K562 (cell line): ENCODE measurements at regions not wholly inside any gene's neighbourhood (a gene's known extent, or its start where the extent isn't known, plus 50 kb on each side); places are given as distances from the start of the nearest gene placed in this dataset.

Experiments used
- GABPB2 ChIP-seq: fragments of 250-450 bp; sonication (Bioruptor Pico); conservative IDR thresholded peaks from 2 replicates; pipeline ENCODE4 v1.5.1; 2021; ENCODE audit warnings: mild to moderate bottlenecking
- SRSF3 ChIP-seq: fragments of 200-400 bp; formaldehyde crosslinking; IDR thresholded peaks from 2 replicates; pipeline ENCODE4 v1.6.1; 2016; ENCODE audit warnings: mild to moderate bottlenecking, low read length, moderate library complexity; ENCODE audit not compliant: insufficient read depth
- USF2 ChIP-seq: sonication (generic); formaldehyde crosslinking; IDR thresholded peaks from 2 replicates; pipeline ENCODE4 v1.5.0; 2020; ENCODE audit warnings: missing genetic modification reagents
- ZNF407 ChIP-seq: fragments of 450-650 bp; IDR thresholded peaks from 2 replicates; pipeline ENCODE4 v1.6.1; 2016; ENCODE audit warnings: low read depth

- TF ChIP-seq SRSF3 (no peak), USF2 (CRISPR knock-in tag) (no peak), ZNF407 (no peak), GABPB2 (CRISPR knock-in tag) (no peak)
Observed at GRCh38 chr22:49136816-49137180, 690.9 kb downstream of the BRD1 start (continued).
